H1 (cell line): ENCODE measurements at regions not wholly inside any gene's neighbourhood (a gene's known extent, or its start where the extent isn't known, plus 50 kb on each side); places are given as distances from the start of the nearest gene placed in this dataset.

ENCODE experiments used
- CTCF ChIA-PET: fragments of 300-600 bp; sonication (Branson Sonifier 250); formaldehyde crosslinking; loops from one replicate; lab custom pipeline; 2021; ENCODE audit not compliant: partially characterized antibody; lab: Charles Lee
- POLR2A ChIA-PET: fragments of 300-600 bp; sonication (Branson Sonifier 250); formaldehyde crosslinking; loops from one replicate; lab custom pipeline; 2021; ENCODE audit warnings: inconsistent platforms; ENCODE audit not compliant: partially characterized antibody; lab: Charles Lee
- DNase-seq, 2 experiments: peaks; one replicate each; pipeline versions ENCODE4 v3.0.0 to v3.0.0-alpha.2; 2010 to 2022; ENCODE audit warnings: low spot score in 2 of 2, low read depth in 1 of 2, mixed read lengths in 1 of 2
- FAIRE-seq: peaks from 2 replicates; lab custom pipeline; 2011; peaks lifted over from hg19 to GRCh38; lab: Jason Lieb, UNC
- H2AFZ ChIP-seq: 2 replicates; pipeline ENCODE4 v1.8.1; 2012; ENCODE audit warnings: low read length, inconsistent platforms
- H2AK5ac ChIP-seq: 2 replicates; pipeline ENCODE4 v1.6.1; 2013; ENCODE audit warnings: low read depth, low read length
- H2BK120ac ChIP-seq: replicated peaks from 2 replicates; pipeline ENCODE3; 2013; ENCODE audit warnings: low read depth, low read length, inconsistent platforms
- H2BK12ac ChIP-seq: 2 replicates; pipeline ENCODE4 v1.6.1; 2013; ENCODE audit warnings: low read depth, low read length
- H2BK15ac ChIP-seq: 2 replicates; pipeline ENCODE4 v1.6.1; 2013; ENCODE audit warnings: low read length
- H2BK20ac ChIP-seq: 2 replicates; pipeline ENCODE4 v1.6.1; 2013; ENCODE audit warnings: low read length
- H2BK5ac ChIP-seq: 2 replicates; pipeline ENCODE4 v1.6.1; 2013; ENCODE audit warnings: low read depth, low read length
- H3K14ac ChIP-seq: 2 replicates; pipeline ENCODE4 v1.6.1; 2013; ENCODE audit warnings: inconsistent platforms; ENCODE audit not compliant: insufficient read length
- H3K18ac ChIP-seq: 2 replicates; pipeline ENCODE4 v1.6.1; 2013; ENCODE audit warnings: low read length; ENCODE audit errors: extremely low read depth
- H3K23ac ChIP-seq: 2 replicates; pipeline ENCODE4 v1.6.1; 2013; ENCODE audit warnings: inconsistent platforms; ENCODE audit not compliant: insufficient read length
- H3K23me2 ChIP-seq: 2 replicates; pipeline ENCODE4 v1.6.1; 2013; ENCODE audit warnings: low read depth, low read length
- H3K27ac ChIP-seq: 2 replicates; pipeline ENCODE4 v1.6.1; 2011; ENCODE audit warnings: low read depth, low read length, inconsistent platforms
- H3K27me3 ChIP-seq, 4 experiments: replicated peaks in 1 of 4; 1 replicate in 1 of 4; 2 replicates in 3 of 4; pipeline versions ENCODE4 v1.6.1 to v1.8.1; 2011 to 2013; ENCODE audit warnings: low read length in 3 of 4, mild to moderate bottlenecking in 3 of 4, inconsistent platforms in 2 of 4, mixed read lengths in 2 of 4, moderate library complexity in 1 of 4; ENCODE audit not compliant: control insufficient read depth in 3 of 4, insufficient read depth in 3 of 4; ENCODE audit errors: extremely low read depth in 1 of 4
- H3K36me3 ChIP-seq, 4 experiments: 2 replicates each; pipeline versions ENCODE4 v1.6.1 to v1.8.1; 2011 to 2013; ENCODE audit warnings: mild to moderate bottlenecking in 4 of 4, low read length in 3 of 4, moderate library complexity in 2 of 4, control low read depth in 1 of 4, inconsistent platforms in 1 of 4; ENCODE audit not compliant: insufficient read depth in 4 of 4, control insufficient read depth in 2 of 4
- H3K4ac ChIP-seq: replicated peaks from 2 replicates; pipeline ENCODE3; 2013; ENCODE audit warnings: low read length, low read depth, mixed read lengths, inconsistent platforms; ENCODE audit not compliant: insufficient read length
- H3K4me1 ChIP-seq, 4 experiments: replicated peaks in 1 of 4; 1 replicate in 1 of 4; 2 replicates in 3 of 4; pipeline versions ENCODE4 v1.6.1 to v1.8.1; 2011 to 2013; ENCODE audit warnings: low read length in 3 of 4, inconsistent platforms in 2 of 4, mixed read lengths in 1 of 4; ENCODE audit not compliant: insufficient read depth in 4 of 4, control insufficient read depth in 3 of 4
- H3K4me2 ChIP-seq, 2 experiments: 2 replicates each; pipeline versions ENCODE4 v1.6.1 to v1.8.1; 2011 to 2013; ENCODE audit warnings: low read depth in 2 of 2, low read length in 2 of 2, control low read depth in 1 of 2, inconsistent platforms in 1 of 2, mild to moderate bottlenecking in 1 of 2; ENCODE audit not compliant: insufficient read depth in 1 of 2
- H3K4me3 ChIP-seq, 4 experiments: fragments of 200-600, 300-600 bp in 1 of 4; sonication (generic), shearing (Covaris generic), sonication (Bioruptor Twin) in 1 of 4; 2 replicates each; pipeline versions ENCODE4 v1.5.1 to v1.8.1; 2011 to 2016; ENCODE audit warnings: low read length in 4 of 4, low read depth in 3 of 4, control low read depth in 2 of 4, inconsistent platforms in 2 of 4, mild to moderate bottlenecking in 2 of 4, mixed read lengths in 1 of 4, moderate library complexity in 1 of 4; ENCODE audit not compliant: insufficient read depth in 2 of 4; ENCODE audit errors: extremely low read depth in 1 of 4
- H3K56ac ChIP-seq: replicated peaks from 2 replicates; pipeline ENCODE3; 2013; ENCODE audit warnings: low read depth, mild to moderate bottlenecking, mixed read lengths, low read length, inconsistent platforms; ENCODE audit not compliant: insufficient read length
- H3K79me1 ChIP-seq: 2 replicates; pipeline ENCODE4 v1.6.1; 2013; ENCODE audit warnings: low read depth, low read length, control low read depth
- H3K79me2 ChIP-seq, 2 experiments: 2 replicates each; pipeline versions ENCODE4 v1.6.1 to v1.8.1; 2012 to 2013; ENCODE audit warnings: low read length in 2 of 2, mild to moderate bottlenecking in 2 of 2, inconsistent platforms in 1 of 2; ENCODE audit not compliant: insufficient read depth in 2 of 2, control insufficient read depth in 1 of 2
- H3K9ac ChIP-seq, 4 experiments: replicated peaks in 1 of 4; 1 replicate in 1 of 4; 2 replicates in 3 of 4; pipeline versions ENCODE4 v1.6.1 to v1.8.1; 2011 to 2013; ENCODE audit warnings: low read depth in 3 of 4, low read length in 3 of 4, control low read depth in 2 of 4, mild to moderate bottlenecking in 2 of 4, moderate library complexity in 2 of 4, inconsistent platforms in 1 of 4; ENCODE audit errors: extremely low read depth in 1 of 4
- H3K9me3 ChIP-seq, 2 experiments: 2 replicates each; pipeline versions ENCODE4 v1.6.1 to v1.8.1; 2012 to 2013; ENCODE audit warnings: mild to moderate bottlenecking in 2 of 2, moderate library complexity in 2 of 2, control low read depth in 1 of 2, inconsistent platforms in 1 of 2, low read depth in 1 of 2, low read length in 1 of 2, mixed read lengths in 1 of 2; ENCODE audit not compliant: insufficient read depth in 2 of 2
- H4K20me1 ChIP-seq, 2 experiments: replicated peaks in 1 of 2; 2 replicates each; pipeline versions ENCODE3 to v1.8.1; 2011 to 2013; ENCODE audit warnings: inconsistent platforms in 2 of 2, low read length in 2 of 2, mild to moderate bottlenecking in 1 of 2; ENCODE audit not compliant: insufficient read depth in 2 of 2, control insufficient read depth in 1 of 2
- H4K5ac ChIP-seq: 2 replicates; pipeline ENCODE4 v1.6.1; 2013; ENCODE audit warnings: low read length, low read depth, mixed read lengths, inconsistent platforms; ENCODE audit not compliant: insufficient read length
- H4K8ac ChIP-seq: 2 replicates; pipeline ENCODE4 v1.8.0; 2013; ENCODE audit warnings: mild to moderate bottlenecking, moderate library complexity, low read length, inconsistent platforms; ENCODE audit not compliant: insufficient read depth; ENCODE audit errors: extremely low read depth
- H4K91ac ChIP-seq: replicated peaks from 2 replicates; pipeline ENCODE3; 2013; ENCODE audit warnings: low read length, mixed read lengths, inconsistent platforms; ENCODE audit not compliant: insufficient read length
- CTCF ChIP-seq, 3 experiments: IDR thresholded peaks; 1 replicate in 2 of 3; 2 replicates in 1 of 3; pipeline versions ENCODE4 v1.5.1 to v1.6.1; 2011; ENCODE audit warnings: low read length in 3 of 3, mild to moderate bottlenecking in 3 of 3, inconsistent platforms in 2 of 3, low read depth in 1 of 3, moderate library complexity in 1 of 3; ENCODE audit not compliant: insufficient read depth in 1 of 3; ENCODE audit errors: control extremely low read depth in 1 of 3
- POLR2A ChIP-seq, 2 experiments: IDR thresholded peaks; 1 replicate in 1 of 2; 2 replicates in 1 of 2; pipeline ENCODE4 v1.6.1; 2011; ENCODE audit warnings: low read depth in 2 of 2, low read length in 2 of 2, mild to moderate bottlenecking in 2 of 2; ENCODE audit errors: control extremely low read depth in 1 of 2
- RAD21 ChIP-seq, 2 experiments: IDR thresholded peaks in 1 of 2; conservative IDR thresholded peaks in 1 of 2; 2 replicates each; pipeline ENCODE4 v1.6.1; 2011; ENCODE audit warnings: low read depth in 2 of 2, low read length in 2 of 2, improper control_type of control experiment in 1 of 2, inconsistent platforms in 1 of 2, mild to moderate bottlenecking in 1 of 2, moderate library complexity in 1 of 2
- WGBS, 2 experiments: shearing (Covaris generic) in 1 of 2; methylation state at CpG; one replicate each; pipeline versions ENCODE4 v1.1.6 to v1.1.7; 2013 to 2015; ENCODE audit warnings: low lambda C conversion rate in 2 of 2, mixed read lengths in 2 of 2, inconsistent platforms in 1 of 2, low coverage in 1 of 2, missing lambda C conversion rate in 1 of 2; ENCODE audit not compliant: insufficient replicate concordance in 2 of 2, insufficient coverage in 1 of 2, insufficient read length in 1 of 2; ENCODE audit errors: extremely low coverage in 1 of 2, missing lambda C conversion rate in 1 of 2; 5-methylcytosine and 5-hydroxymethylcytosine counted together

- TF ChIP-seq RAD21 (IDR thresholded peaks at IDR 0.05 in 1 of 2, conservative IDR thresholded peaks at IDR 0.05 in 1 of 2; ENCODE audit: low read depth in 2 of 2, low read length in 2 of 2) (peak; percentile 68), POLR2A (IDR thresholded peaks at IDR 0.05; ENCODE audit: control extremely low read depth in 1 of 2, low read depth in 2 of 2, low read length in 2 of 2) (no peak), CTCF (IDR thresholded peaks at IDR 0.05; ENCODE audit: control extremely low read depth in 1 of 3, insufficient read depth in 1 of 3, low read depth in 1 of 3, low read length in 3 of 3) (peak in 2 of 3 experiments; percentile 14 to 41; a peak in 1 of 4 replicates)
- Histone ChIP-seq H3K79me2 (no peaks in the 10 kb centered on the region), H4K5ac (no peak overlapping the region), H4K8ac (no peak overlapping the region), H3K18ac (no peak overlapping the region), H2BK15ac (no peak overlapping the region), H2AFZ (no peak overlapping the region), H2AK5ac (no peak overlapping the region), H2BK12ac (no peak overlapping the region), H4K91ac (no peak overlapping the region), H3K4ac (no peak overlapping the region), H3K14ac (no peak overlapping the region), H3K23me2 (no peaks in the 10 kb centered on the region), H3K9me3 (peaks cover 3 to 7% of the 10 kb centered on the region in 2 experiments; a peak in 3 of 4 replicates), H3K27ac (no peak overlapping the region), H2BK5ac (no peak overlapping the region), H2BK20ac (no peak overlapping the region), H3K27me3 (no peaks in the 10 kb centered on the region), H2BK120ac (no peak overlapping the region), H3K23ac (no peak overlapping the region), H3K4me2 (no peak overlapping the region), H4K20me1 (no peaks in the 10 kb centered on the region), H3K79me1 (no peaks in the 10 kb centered on the region), H3K4me3 (no peak overlapping the region), H3K56ac (no peak overlapping the region), H3K9ac (no peak overlapping the region), H3K4me1 (no peaks in the 10 kb centered on the region), H3K36me3 (no peaks in the 10 kb centered on the region)
- ChIA-PET POLR2A (no interaction called here), CTCF (interaction anchor here (0.6 to 3.1 kb wide), 14 partner anchors 13 to 657 kb away, joined by 3 to 14 read pairs (median 3); no protein-coding TSS in a partner anchor)
- no peak for FAIRE-seq
- DNase-seq, result no peak
- 82% methylated on average over 2 of the region's 2 CpGs; no CpG with 5 or more reads in 1 of the 2 experiments for WGBS, 2 experiments
Measured at GRCh38 chr15:37793851-37794250, 140.6 kb upstream of the TMCO5A start.
